Sigmoid colon (tissue), 4 donors: ENCODE measurements at regions not wholly inside any gene's neighbourhood (a gene's known extent, or its start where the extent isn't known, plus 50 kb on each side); places are given as distances from the start of the nearest gene placed in this dataset.

Experiments used
- CTCF ChIP-seq, 4 experiments: fragments of 450-650 bp in 3 of 4; fragments of 200-600 bp in 1 of 4; IDR thresholded peaks; one replicate each; pipeline ENCODE4 v1.5.1; 2016 to 2019; ENCODE audit warnings: antibody characterized with exemption in 4 of 4, mild to moderate bottlenecking in 3 of 4, moderate library complexity in 2 of 4
- POLR2AphosphoS5 ChIP-seq, 4 donors: sonication (generic); formaldehyde crosslinking; IDR thresholded peaks; one replicate each; pipeline ENCODE4 v1.6.1; 2017; ENCODE audit warnings: antibody characterized with exemption in 4 of 4

- TF ChIP-seq CTCF (IDR thresholded peaks at IDR 0.05) (no peak), POLR2AphosphoS5 (IDR thresholded peaks at IDR 0.05) (no peak)
Measured at GRCh38 chr3:106018102-106018501, 149.3 kb upstream of the CBLB start.
